Progenitor cell of endocrine pancreas (in vitro differentiated cells): ENCODE measurements at regions not wholly inside any gene's neighbourhood (a gene's known extent, or its start where the extent isn't known, plus 50 kb on each side); places are given as distances from the start of the nearest gene placed in this dataset.
"Not testable (repeated sequence)": the region's sequence is repeated elsewhere in the genome, so short reads cannot be mapped to it uniquely, and the experiment has no call there.

Experiments
- DNase-seq: peaks from one replicate; pipeline ENCODE4 v3.0.0; 2021; ENCODE audit warnings: low spot score; ENCODE audit not compliant: unreplicated experiment
- H3K27ac Mint-ChIP-seq: 2 replicates; pipeline ENCODE4 v1.8.0; 2021; ENCODE audit warnings: mild to moderate bottlenecking, moderate library complexity, mixed read lengths
- H3K27me3 Mint-ChIP-seq: 2 replicates; pipeline ENCODE4 v1.8.0; 2021; ENCODE audit warnings: mixed read lengths
- H3K36me3 Mint-ChIP-seq: 2 replicates; pipeline ENCODE4 v1.8.0; 2022; ENCODE audit warnings: mixed read lengths; ENCODE audit not compliant: insufficient read depth
- H3K4me1 Mint-ChIP-seq: 2 replicates; pipeline ENCODE4 v1.8.0; 2021; ENCODE audit warnings: low read depth, mixed read lengths
- H3K4me3 Mint-ChIP-seq: 2 replicates; pipeline ENCODE4 v1.8.0; 2021; ENCODE audit warnings: low read depth, mild to moderate bottlenecking, moderate library complexity, mixed read lengths
- H3K9me3 Mint-ChIP-seq: 2 replicates; pipeline ENCODE4 v1.8.0; 2021; ENCODE audit warnings: low read depth, mixed read lengths
- TF ChIP-seq, protein P1 (sequence below): fragments of 200-600 bp; sonication (generic); IDR thresholded peaks from one replicate; pipeline ENCODE4 v1.5.0; 2021; ENCODE audit warnings: antibody characterized with exemption, mild to moderate bottlenecking; ENCODE audit not compliant: unreplicated experiment

DNA sequence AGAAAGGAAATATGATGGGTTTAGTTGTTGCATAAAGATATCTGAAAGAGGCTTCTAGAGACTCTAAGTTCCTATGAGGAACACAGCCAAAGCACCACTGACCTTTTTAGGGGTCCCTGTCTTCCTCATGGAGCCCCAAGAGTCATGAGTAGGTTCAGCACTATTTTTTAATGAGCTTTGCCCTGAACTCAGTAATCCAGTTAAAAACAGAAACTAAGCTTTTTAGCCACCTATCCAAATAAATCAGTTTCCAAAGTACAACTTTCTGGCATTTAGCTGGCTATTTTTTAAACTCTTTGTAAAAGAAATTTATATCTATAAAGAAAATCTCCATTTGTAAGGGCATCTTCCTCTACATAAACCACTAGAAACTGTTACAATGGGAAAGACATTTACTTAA lies 241.8 kb upstream of the UBASH3B start:
- TF ChIP-seq, protein P1, sequence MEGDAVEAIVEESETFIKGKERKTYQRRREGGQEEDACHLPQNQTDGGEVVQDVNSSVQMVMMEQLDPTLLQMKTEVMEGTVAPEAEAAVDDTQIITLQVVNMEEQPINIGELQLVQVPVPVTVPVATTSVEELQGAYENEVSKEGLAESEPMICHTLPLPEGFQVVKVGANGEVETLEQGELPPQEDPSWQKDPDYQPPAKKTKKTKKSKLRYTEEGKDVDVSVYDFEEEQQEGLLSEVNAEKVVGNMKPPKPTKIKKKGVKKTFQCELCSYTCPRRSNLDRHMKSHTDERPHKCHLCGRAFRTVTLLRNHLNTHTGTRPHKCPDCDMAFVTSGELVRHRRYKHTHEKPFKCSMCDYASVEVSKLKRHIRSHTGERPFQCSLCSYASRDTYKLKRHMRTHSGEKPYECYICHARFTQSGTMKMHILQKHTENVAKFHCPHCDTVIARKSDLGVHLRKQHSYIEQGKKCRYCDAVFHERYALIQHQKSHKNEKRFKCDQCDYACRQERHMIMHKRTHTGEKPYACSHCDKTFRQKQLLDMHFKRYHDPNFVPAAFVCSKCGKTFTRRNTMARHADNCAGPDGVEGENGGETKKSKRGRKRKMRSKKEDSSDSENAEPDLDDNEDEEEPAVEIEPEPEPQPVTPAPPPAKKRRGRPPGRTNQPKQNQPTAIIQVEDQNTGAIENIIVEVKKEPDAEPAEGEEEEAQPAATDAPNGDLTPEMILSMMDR = no peak
- Mint-ChIP-seq H3K4me3 (no peak overlapping the region), H3K36me3 (no peaks in the 10 kb centered on the region), H3K27me3 (no peaks in the 10 kb centered on the region), H3K4me1 (no peaks in the 10 kb centered on the region), H3K9me3 (peaks cover 8% of the 10 kb centered on the region), H3K27ac (no peak overlapping the region)
- DNase-seq = no peak

DNA sequence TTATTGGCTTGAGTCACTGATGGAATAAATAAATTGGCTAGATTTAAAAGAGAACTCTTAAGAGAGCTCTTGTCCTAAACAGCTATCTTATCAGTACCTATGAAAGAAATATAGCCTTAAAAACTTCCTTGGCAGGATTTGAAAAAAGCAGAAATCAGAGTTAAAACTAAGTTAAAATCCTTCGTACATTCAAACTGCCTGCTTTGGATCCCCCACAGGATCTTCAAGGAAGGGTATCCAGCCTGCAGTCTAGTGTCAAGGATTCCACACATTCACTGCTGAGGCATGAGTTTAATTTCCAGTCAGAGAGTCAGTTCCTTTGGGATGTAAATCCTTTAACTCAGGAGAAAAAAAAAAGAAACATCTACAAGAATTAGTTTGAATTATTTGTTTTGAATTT lies 242.9 kb upstream of the UBASH3B start:
- Mint-ChIP-seq H3K36me3 (no peaks in the 10 kb centered on the region), H3K27me3 (no peaks in the 10 kb centered on the region), H3K9me3 (peaks cover 8% of the 10 kb centered on the region), H3K4me1 (no peaks in the 10 kb centered on the region), H3K27ac (no peak overlapping the region), H3K4me3 (no peak overlapping the region)
- no peak for DNase-seq
- TF ChIP-seq, protein P1 = no peak

- no peak overlapping the region for H3K4me3 Mint-ChIP-seq
- H3K36me3 Mint-ChIP-seq = no peaks in the 10 kb centered on the region
- no peaks in the 10 kb centered on the region for H3K27me3 Mint-ChIP-seq
- no peak for DNase-seq
- no peaks in the 10 kb centered on the region for H3K9me3 Mint-ChIP-seq
- TF ChIP-seq, protein P1 = no peak
- no peak overlapping the region for H3K27ac Mint-ChIP-seq
- no peaks in the 10 kb centered on the region for H3K4me1 Mint-ChIP-seq
Measured at GRCh38 chr11:122406466-122406865, 249.1 kb upstream of the UBASH3B start.

DNA sequence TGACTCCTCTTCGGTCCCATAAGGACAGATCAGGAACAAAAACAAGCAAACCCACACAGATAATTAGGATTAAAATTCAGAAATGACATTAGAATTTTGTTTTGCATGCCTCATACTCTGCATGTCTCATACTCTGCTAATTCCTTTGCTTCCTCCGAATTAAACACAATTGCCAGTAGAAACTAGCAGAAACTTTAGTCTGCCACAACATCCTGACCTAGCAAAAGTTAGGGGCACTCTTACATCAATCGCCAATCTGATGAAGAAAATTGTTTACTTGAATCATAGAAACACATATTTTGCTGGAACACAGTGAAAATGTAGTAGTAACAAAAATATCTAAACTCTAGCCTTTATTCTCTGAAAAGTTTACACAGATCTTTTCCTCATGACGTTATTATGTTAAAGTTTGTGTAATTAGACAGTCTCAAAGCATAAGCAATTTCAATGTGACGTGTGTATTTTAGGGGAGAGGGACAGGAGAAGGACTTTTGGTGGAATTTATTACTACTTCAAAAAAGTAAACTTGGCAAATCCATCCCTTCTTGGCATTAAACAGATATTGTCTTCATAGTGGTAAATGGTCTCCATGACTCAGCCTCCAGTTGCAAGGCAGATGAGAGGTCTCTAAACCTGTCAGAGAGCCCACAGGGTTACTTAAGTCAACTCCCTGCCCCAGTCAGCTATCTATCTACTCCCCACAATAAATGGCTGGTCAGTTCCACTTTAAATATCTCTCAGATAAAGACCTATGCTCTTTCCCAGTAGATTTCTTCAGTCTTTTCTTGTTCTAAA lies 249.8 kb upstream of the UBASH3B start:
- Mint-ChIP-seq H3K9me3 (no peaks in the 10 kb centered on the region), H3K4me3 (no peak overlapping the region), H3K27me3 (no peaks in the 10 kb centered on the region), H3K36me3 (no peaks in the 10 kb centered on the region), H3K27ac (no peak overlapping the region), H3K4me1 (no peaks in the 10 kb centered on the region)
- TF ChIP-seq, protein P1 = no peak
- no peak for DNase-seq

DNA sequence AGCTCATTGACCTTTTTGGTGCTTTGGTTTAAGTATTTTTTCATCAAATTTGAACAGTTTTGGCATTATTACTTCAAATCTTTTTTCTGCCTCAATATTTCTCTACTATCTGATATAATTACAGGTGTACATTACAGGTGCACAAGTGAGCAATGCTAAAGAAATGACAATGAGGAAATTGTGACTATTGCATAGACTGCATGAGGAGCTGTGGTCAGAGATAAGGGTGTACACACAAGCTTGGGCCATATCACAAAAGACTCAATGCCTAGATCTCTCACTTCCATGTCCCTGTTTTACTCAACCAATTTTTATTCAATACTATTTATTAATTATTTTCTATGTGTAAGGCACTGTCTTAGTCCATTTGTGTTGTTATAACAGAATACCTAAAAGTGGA lies 251.0 kb upstream of the UBASH3B start:
- Mint-ChIP-seq H3K4me3 (no peak overlapping the region), H3K4me1 (no peaks in the 10 kb centered on the region), H3K36me3 (no peaks in the 10 kb centered on the region), H3K9me3 (no peaks in the 10 kb centered on the region), H3K27me3 (no peaks in the 10 kb centered on the region), H3K27ac (no peak overlapping the region)
- TF ChIP-seq, protein P1 = no peak
- no peak for DNase-seq

- not testable (repeated sequence) for H3K36me3 Mint-ChIP-seq, DNase-seq, H3K27me3 Mint-ChIP-seq, H3K9me3 Mint-ChIP-seq, H3K4me1 Mint-ChIP-seq, H3K27ac Mint-ChIP-seq, H3K4me3 Mint-ChIP-seq
Measured at GRCh38 chr11:122401581-122401980, 253.9 kb upstream of the UBASH3B start.
